HCT116 (cell line): ENCODE measurements at regions not wholly inside any gene's neighbourhood (a gene's known extent, or its start where the extent isn't known, plus 50 kb on each side); places are given as distances from the start of the nearest gene placed in this dataset.

Experiments used
- ATAC-seq: fragments of 200-7000 bp; cut with Tn5 transposase; 2 replicates; pipeline ENCODE4 v1.9.1; 2020; ENCODE audit warnings: mild to moderate bottlenecking, moderate library complexity
- BruUV-seq: library from RNA; stranded (reverse); fragments of 400-500 nt; replicated peaks from 2 replicates; lab custom pipeline; 2021; lab: Mats Ljungman, UMichigan
- CTCF ChIA-PET: fragments of 300-600 bp; sonication (Branson Sonifier 250); formaldehyde crosslinking; loops from one replicate; lab custom pipeline; 2021; ENCODE audit warnings: antibody characterized with exemption; lab: Charles Lee
- POLR2A ChIA-PET: fragments of 300-600, 350-600 bp; sonication (Branson Sonifier 250); formaldehyde crosslinking; loops from one replicate; lab custom pipeline; 2021; ENCODE audit warnings: antibody characterized with exemption; lab: Charles Lee
- RAD21 ChIA-PET, 2 experiments: fragments of 300-600 bp; sonication (Branson Sonifier 250); formaldehyde crosslinking; loops; one replicate each; lab custom pipeline; 2023; ENCODE audit warnings: low total read pairs in 2 of 2; ENCODE audit not compliant: uncharacterized antibody in 2 of 2, unreplicated experiment in 2 of 2, low non-redundant PET in 1 of 2; lab: Charles Lee
- DNase-seq: peaks from one replicate; pipeline ENCODE4 v3.0.0-alpha.2; 2010; ENCODE audit warnings: low read depth, low spot score
- H2AFZ ChIP-seq: fragments of 200-600 bp; shearing (Covaris generic), sonication (generic); 2 replicates; pipeline ENCODE4 v1.6.1; 2017; ENCODE audit warnings: low read depth, mixed run types, mixed read lengths, antibody characterized with exemption, low read length; ENCODE audit not compliant: poor library complexity, severe bottlenecking
- H3K27ac ChIP-seq: 2 replicates; pipeline ENCODE4 v1.5.1; 2012; ENCODE audit warnings: low read depth, low read length
- H3K27me3 ChIP-seq: fragments of 200-600 bp; sonication (generic); 2 replicates; pipeline ENCODE4 v1.6.1; 2016; ENCODE audit warnings: mixed run types, low read length, mixed read lengths; ENCODE audit not compliant: insufficient read depth
- H3K36me3 ChIP-seq, 2 experiments: fragments of 200-500 bp in 1 of 2; fragments of 200-600 bp in 1 of 2; sonication (Bioruptor generic) in 1 of 2; sonication (generic) in 1 of 2; 2 replicates each; pipeline versions ENCODE4 v1.5.1 to v1.6.1; 2014 to 2016; ENCODE audit warnings: low read length in 2 of 2, inconsistent platforms in 1 of 2, mixed read lengths in 1 of 2, mixed run types in 1 of 2; ENCODE audit not compliant: insufficient read depth in 2 of 2, control insufficient read depth in 1 of 2
- H3K4me1 ChIP-seq, 2 experiments: fragments of 200-600 bp in 1 of 2; sonication (generic) in 1 of 2; 2 replicates each; pipeline versions ENCODE4 v1.5.1 to v1.6.1; 2012 to 2017; ENCODE audit warnings: low read length in 2 of 2, inconsistent platforms in 1 of 2, mild to moderate bottlenecking in 1 of 2, mixed read lengths in 1 of 2, mixed run types in 1 of 2, moderate library complexity in 1 of 2; ENCODE audit not compliant: insufficient read depth in 2 of 2, control insufficient read depth in 1 of 2
- H3K4me2 ChIP-seq: fragments of 200-600 bp; sonication (generic); 2 replicates; pipeline ENCODE4 v1.6.1; 2017; ENCODE audit warnings: mixed run types, low read length, mixed read lengths
- H3K4me3 ChIP-seq, 2 experiments: fragments of 200-600 bp in 1 of 2; sonication (generic) in 1 of 2; replicated peaks in 1 of 2; 2 replicates each; pipeline ENCODE4 v1.5.1; 2011 to 2016; ENCODE audit warnings: low read length in 2 of 2, control low read depth in 1 of 2, low read depth in 1 of 2, mild to moderate bottlenecking in 1 of 2, mixed read lengths in 1 of 2, mixed run types in 1 of 2
- H3K79me2 ChIP-seq: fragments of 200-600 bp; sonication (generic); 2 replicates; pipeline ENCODE4 v1.6.1; 2017; ENCODE audit warnings: mild to moderate bottlenecking, mixed run types, low read length, moderate library complexity, mixed read lengths; ENCODE audit not compliant: insufficient read depth
- H3K9ac ChIP-seq: fragments of 200-600 bp; sonication (generic); 2 replicates; pipeline ENCODE4 v1.6.1; 2016; ENCODE audit warnings: low read length, mixed read lengths
- H3K9me2 ChIP-seq: fragments of 200-600 bp; sonication (generic), shearing (Covaris generic); 2 replicates; pipeline ENCODE4 v1.6.1; 2017; ENCODE audit warnings: mixed run types, mild to moderate bottlenecking, moderate library complexity; ENCODE audit not compliant: insufficient read depth
- H3K9me3 ChIP-seq, 2 experiments: fragments of 200-500 bp in 1 of 2; fragments of 200-600 bp in 1 of 2; sonication (Bioruptor generic) in 1 of 2; sonication (generic) in 1 of 2; 2 replicates each; pipeline ENCODE4 v1.6.1; 2014 to 2017; ENCODE audit warnings: low read length in 2 of 2, mixed read lengths in 2 of 2, inconsistent platforms in 1 of 2, low read depth in 1 of 2, mild to moderate bottlenecking in 1 of 2, mixed run types in 1 of 2, moderate library complexity in 1 of 2; ENCODE audit not compliant: control insufficient read depth in 1 of 2, insufficient read depth in 1 of 2
- H4K20me1 ChIP-seq: fragments of 200-600 bp; sonication (generic), shearing (Covaris generic); 2 replicates; pipeline ENCODE4 v1.6.1; 2017; ENCODE audit warnings: mixed run types, mild to moderate bottlenecking, moderate library complexity; ENCODE audit not compliant: insufficient read depth
- CBX3 ChIP-seq: IDR thresholded peaks from 2 replicates; pipeline ENCODE4 v1.6.1; 2012; ENCODE audit warnings: low read depth
- ELF1 ChIP-seq: IDR thresholded peaks from 2 replicates; pipeline ENCODE4 v1.6.1; 2012; ENCODE audit warnings: low read depth, borderline replicate concordance
- EZH2phosphoT487 ChIP-seq: fragments of 200-600 bp; IDR thresholded peaks from 2 replicates; pipeline ENCODE4 v1.6.1; 2018; ENCODE audit warnings: antibody characterized with exemption, borderline replicate concordance
- FOSL1 ChIP-seq: IDR thresholded peaks from 2 replicates; pipeline ENCODE4 v1.6.1; 2012; ENCODE audit warnings: low read depth
- REST ChIP-seq: IDR thresholded peaks from 2 replicates; pipeline ENCODE4 v1.6.1; 2012; ENCODE audit warnings: low read depth
- TCF7L2 ChIP-seq: IDR thresholded peaks from 2 replicates; pipeline ENCODE4 v1.7.0; 2011; ENCODE audit warnings: borderline replicate concordance, inconsistent platforms; ENCODE audit not compliant: insufficient read depth, insufficient read length; ENCODE audit errors: extremely low read depth
- YY1 ChIP-seq: IDR thresholded peaks from 2 replicates; pipeline ENCODE4 v1.6.1; 2011; ENCODE audit warnings: low read length, low read depth, moderate library complexity, mild to moderate bottlenecking; ENCODE audit not compliant: insufficient replicate concordance; ENCODE audit errors: extremely low read depth
- ZNF274 ChIP-seq: fragments of 200-500 bp; sonication (Bioruptor generic); IDR thresholded peaks from 2 replicates; pipeline ENCODE4 v1.6.1; 2014; ENCODE audit warnings: mild to moderate bottlenecking, low read depth, low read length, inconsistent platforms
- intact Hi-C: fragments of 100-400 bp; cut with micrococcal nuclease; formaldehyde crosslinking; loops from 2 replicates; pipeline ENCODE4 v1.10.0; 2022

- no peaks in the 10 kb centered on the region for H3K79me2 ChIP-seq
- H3K36me3 ChIP-seq: no peaks in the 10 kb centered on the region
- intact Hi-C loops: no loop called here
- BruUV-seq: no TSS peak
- H4K20me1 ChIP-seq: no peaks in the 10 kb centered on the region
- H2AFZ ChIP-seq: no peak overlapping the region
- no peaks in the 10 kb centered on the region for H3K9me3 ChIP-seq
- no peak overlapping the region for H3K4me2 ChIP-seq
- ChIA-PET CTCF (no interaction called here), POLR2A (no interaction called here), RAD21 (no interaction called here)
- no peak overlapping the region for H3K4me3 ChIP-seq
- no peak for DNase-seq
- no peak overlapping the region for H3K27ac ChIP-seq
- H3K27me3 ChIP-seq: no peaks in the 10 kb centered on the region
- H3K9me2 ChIP-seq: no peaks in the 10 kb centered on the region
- no peak overlapping the region for H3K9ac ChIP-seq
- no peaks in the 10 kb centered on the region for H3K4me1 ChIP-seq
- ATAC-seq: no peak
- TF ChIP-seq YY1: no peak
- no peak for TF ChIP-seq ZNF274
- no peak for TF ChIP-seq ELF1
- TF ChIP-seq CBX3: no peak
- TF ChIP-seq FOSL1: no peak
- TF ChIP-seq REST: no peak
- TF ChIP-seq TCF7L2: no peak
- TF ChIP-seq EZH2phosphoT487: no peak
These were observed 333.1 kb downstream of the KCNRG start for GRCh38 chr13:50348371-50348770.
